Panc1 (cell line): ENCODE measurements at regions not wholly inside any gene's neighbourhood (a gene's known extent, or its start where the extent isn't known, plus 50 kb on each side); places are given as distances from the start of the nearest gene placed in this dataset.

Source experiments
- ATAC-seq: fragments of 200-7000 bp; cut with Tn5 transposase; 2 replicates; pipeline ENCODE4 v1.9.1; 2020; ENCODE audit warnings: mild to moderate bottlenecking, moderate library complexity
- BruUV-seq: library from RNA; stranded (reverse); fragments of 400-500 nt; replicated peaks from 2 replicates; lab custom pipeline; 2021; lab: Mats Ljungman, UMichigan
- CTCF ChIA-PET: fragments of 300-600 bp; sonication (Branson Sonifier 250); formaldehyde crosslinking; loops from one replicate; lab custom pipeline; 2022; ENCODE audit warnings: antibody characterized with exemption; lab: Charles Lee
- POLR2A ChIA-PET: fragments of 300-600 bp; sonication (Branson Sonifier 250); formaldehyde crosslinking; loops from one replicate; lab custom pipeline; 2022; ENCODE audit warnings: antibody characterized with exemption; lab: Charles Lee
- DNase-seq: peaks from one replicate; pipeline ENCODE4 v3.0.0-alpha.2; 2010; ENCODE audit warnings: low read depth, low spot score
- H3K27ac ChIP-seq: 2 replicates; pipeline ENCODE4 v1.5.1; 2011; ENCODE audit warnings: mild to moderate bottlenecking, low read length, inconsistent platforms
- H3K27me3 ChIP-seq: fragments of 200-500 bp; sonication (Bioruptor generic); 2 replicates; pipeline ENCODE4 v1.6.0; 2014; ENCODE audit warnings: low read length, inconsistent platforms; ENCODE audit not compliant: control insufficient read depth, insufficient read depth
- H3K36me3 ChIP-seq: fragments of 200-500 bp; sonication (Bioruptor generic); 2 replicates; pipeline ENCODE4 v1.5.1; 2014; ENCODE audit warnings: inconsistent platforms, mild to moderate bottlenecking, low read length, moderate library complexity; ENCODE audit not compliant: control insufficient read depth, insufficient read depth
- H3K4me1 ChIP-seq: 2 replicates; pipeline ENCODE4 v1.5.1; 2011; ENCODE audit warnings: inconsistent platforms, mild to moderate bottlenecking, low read length, moderate library complexity; ENCODE audit not compliant: control insufficient read depth, insufficient read depth
- H3K4me3 ChIP-seq, 2 experiments: 2 replicates each; pipeline ENCODE4 v1.5.1; 2011 to 2012; ENCODE audit warnings: low read depth in 2 of 2, low read length in 2 of 2, mild to moderate bottlenecking in 2 of 2, inconsistent platforms in 1 of 2, moderate library complexity in 1 of 2
- H3K9me3 ChIP-seq: fragments of 200-500 bp; sonication (Bioruptor generic); 2 replicates; pipeline ENCODE4 v1.5.1; 2014; ENCODE audit warnings: low read depth, mild to moderate bottlenecking, inconsistent platforms, low read length, moderate library complexity; ENCODE audit not compliant: control insufficient read depth, insufficient read depth
- CTCF ChIP-seq: fragments of 450-650 bp; IDR thresholded peaks from 2 replicates; pipeline ENCODE4 v1.5.1; 2017; ENCODE audit warnings: mild to moderate bottlenecking
- POLR2AphosphoS5 ChIP-seq: IDR thresholded peaks from 2 replicates; pipeline ENCODE4 v1.6.1; 2012; ENCODE audit warnings: mild to moderate bottlenecking, low read depth, low read length, moderate library complexity
- SIN3A ChIP-seq: IDR thresholded peaks from 2 replicates; pipeline ENCODE4 v1.6.1; 2012; ENCODE audit warnings: low read depth, mild to moderate bottlenecking, low read length, moderate library complexity, borderline replicate concordance; ENCODE audit not compliant: insufficient read depth
- TCF7L2 ChIP-seq: IDR thresholded peaks from 2 replicates; pipeline ENCODE4 v1.6.1; 2011; ENCODE audit warnings: mild to moderate bottlenecking, low read depth, low read length, inconsistent platforms
- in situ Hi-C: cut with HindIII; loops from 2 replicates; pipeline ENCODE4 v1.10.0; 2016; ENCODE audit warnings: low sequenced_read_pairs, low pct_unique_long_range_greater_than_20kb
- intact Hi-C: fragments of 100-400 bp; cut with micrococcal nuclease; formaldehyde crosslinking; loops from one replicate; pipeline ENCODE4 v1.10.0; 2022; ENCODE audit not compliant: unreplicated experiment
- TF ChIP-seq, protein P1 (sequence below), 2 experiments: IDR thresholded peaks; 2 replicates each; pipeline ENCODE4 v1.6.1; 2011 to 2012; ENCODE audit warnings: low read depth in 2 of 2, control low read depth in 1 of 2, low read length in 1 of 2, mild to moderate bottlenecking in 1 of 2, moderate library complexity in 1 of 2; ENCODE audit not compliant: insufficient read depth in 1 of 2

DNA sequence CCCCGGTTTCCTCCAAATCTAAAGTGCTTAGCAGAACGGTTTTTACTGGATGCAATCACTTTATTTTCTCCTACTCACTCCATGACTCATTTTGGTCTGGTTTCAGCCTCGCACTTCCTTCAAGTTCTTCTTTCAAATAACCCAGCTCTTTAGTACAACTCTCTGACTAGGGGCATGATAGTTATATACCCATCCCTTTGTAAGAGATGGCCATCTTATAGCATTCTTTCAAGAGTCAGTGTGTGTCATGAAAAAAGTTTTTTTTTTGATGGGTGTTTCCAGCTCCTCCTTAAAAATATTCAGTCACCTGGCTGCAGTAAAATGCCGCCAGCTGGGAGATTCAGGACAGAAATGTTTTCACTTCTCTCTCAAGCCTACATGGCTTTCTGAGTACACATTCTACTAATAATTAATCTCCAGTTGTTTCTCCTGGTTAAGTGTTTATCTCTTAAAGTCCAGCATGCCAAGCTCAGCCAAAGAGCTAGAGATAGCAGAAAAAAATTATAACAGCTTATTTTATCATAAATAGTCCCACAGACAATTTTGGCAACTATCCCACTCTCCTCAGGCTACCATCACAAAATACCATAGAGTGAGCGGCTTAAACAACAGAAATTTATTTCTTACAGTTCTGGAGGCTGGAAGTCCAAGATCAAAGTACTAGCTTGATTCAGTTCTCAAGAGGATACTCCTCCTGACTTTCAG is 139.3 kb downstream of the GASK1B start:
- intact Hi-C loops (no loop called here), in situ Hi-C loops (no loop called here)
- ChIA-PET CTCF (no interaction called here), POLR2A (no interaction called here)
- DNase-seq = no peak
- Histone ChIP-seq H3K27me3 (no peaks in the 10 kb centered on the region), H3K9me3 (no peaks in the 10 kb centered on the region), H3K4me3 (no peak overlapping the region), H3K4me1 (no peaks in the 10 kb centered on the region), H3K27ac (no peak overlapping the region), H3K36me3 (no peaks in the 10 kb centered on the region)
- no TSS peak for BruUV-seq
- TF ChIP-seq, protein P1, sequence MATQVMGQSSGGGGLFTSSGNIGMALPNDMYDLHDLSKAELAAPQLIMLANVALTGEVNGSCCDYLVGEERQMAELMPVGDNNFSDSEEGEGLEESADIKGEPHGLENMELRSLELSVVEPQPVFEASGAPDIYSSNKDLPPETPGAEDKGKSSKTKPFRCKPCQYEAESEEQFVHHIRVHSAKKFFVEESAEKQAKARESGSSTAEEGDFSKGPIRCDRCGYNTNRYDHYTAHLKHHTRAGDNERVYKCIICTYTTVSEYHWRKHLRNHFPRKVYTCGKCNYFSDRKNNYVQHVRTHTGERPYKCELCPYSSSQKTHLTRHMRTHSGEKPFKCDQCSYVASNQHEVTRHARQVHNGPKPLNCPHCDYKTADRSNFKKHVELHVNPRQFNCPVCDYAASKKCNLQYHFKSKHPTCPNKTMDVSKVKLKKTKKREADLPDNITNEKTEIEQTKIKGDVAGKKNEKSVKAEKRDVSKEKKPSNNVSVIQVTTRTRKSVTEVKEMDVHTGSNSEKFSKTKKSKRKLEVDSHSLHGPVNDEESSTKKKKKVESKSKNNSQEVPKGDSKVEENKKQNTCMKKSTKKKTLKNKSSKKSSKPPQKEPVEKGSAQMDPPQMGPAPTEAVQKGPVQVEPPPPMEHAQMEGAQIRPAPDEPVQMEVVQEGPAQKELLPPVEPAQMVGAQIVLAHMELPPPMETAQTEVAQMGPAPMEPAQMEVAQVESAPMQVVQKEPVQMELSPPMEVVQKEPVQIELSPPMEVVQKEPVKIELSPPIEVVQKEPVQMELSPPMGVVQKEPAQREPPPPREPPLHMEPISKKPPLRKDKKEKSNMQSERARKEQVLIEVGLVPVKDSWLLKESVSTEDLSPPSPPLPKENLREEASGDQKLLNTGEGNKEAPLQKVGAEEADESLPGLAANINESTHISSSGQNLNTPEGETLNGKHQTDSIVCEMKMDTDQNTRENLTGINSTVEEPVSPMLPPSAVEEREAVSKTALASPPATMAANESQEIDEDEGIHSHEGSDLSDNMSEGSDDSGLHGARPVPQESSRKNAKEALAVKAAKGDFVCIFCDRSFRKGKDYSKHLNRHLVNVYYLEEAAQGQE (IDR thresholded peaks at IDR 0.05; ENCODE audit: insufficient read depth in 1 of 2, low read depth in 2 of 2, low read length in 1 of 2) = no peak
- TF ChIP-seq POLR2AphosphoS5 (no peak), TCF7L2 (no peak), SIN3A (no peak), CTCF (no peak)
- no peak for ATAC-seq

DNA sequence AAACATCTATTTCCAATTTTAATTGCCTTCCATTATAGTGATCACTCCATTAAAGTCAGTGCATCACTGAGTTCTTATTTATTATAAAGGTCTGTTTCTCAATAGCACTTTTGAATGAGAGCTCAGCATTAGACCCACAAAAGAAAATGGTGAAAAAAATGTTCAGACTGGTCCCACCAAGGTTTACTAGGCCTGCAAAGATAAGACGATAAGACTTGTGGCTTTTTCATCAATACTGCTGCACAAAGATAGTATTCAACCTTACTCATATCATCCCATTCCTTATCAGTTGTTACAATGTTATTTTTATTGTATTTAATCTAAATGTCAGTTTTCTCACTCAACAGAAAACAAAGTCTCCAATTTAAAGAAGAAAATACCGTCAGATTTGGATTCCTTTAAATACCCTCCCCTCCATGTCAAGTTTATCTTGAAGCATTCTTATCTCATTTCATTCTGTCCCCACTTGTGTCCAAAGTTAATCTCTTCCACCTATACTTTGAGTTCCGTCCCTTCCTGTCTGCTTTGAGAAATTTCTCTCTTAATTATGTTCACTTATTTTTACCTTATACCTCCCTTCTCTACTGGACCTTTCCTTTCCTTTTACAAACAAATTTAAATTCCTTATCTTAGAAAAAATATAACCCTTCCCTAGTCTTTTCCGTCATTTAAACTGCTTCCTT is 140.0 kb downstream of the GASK1B start:
- H3K4me1 ChIP-seq = no peaks in the 10 kb centered on the region
- CTCF ChIA-PET = no interaction called here

More for the DNA sequence above, 140.0 kb downstream of the GASK1B start:
- Histone ChIP-seq H3K9me3 (no peaks in the 10 kb centered on the region), H3K36me3 (no peaks in the 10 kb centered on the region), H3K27me3 (no peaks in the 10 kb centered on the region), H3K4me3 (no peak overlapping the region), H3K27ac (no peak overlapping the region)
- DNase-seq (no peak), ATAC-seq (no peak)
- POLR2A ChIA-PET = no interaction called here
- no TSS peak for BruUV-seq
- no peak for TF ChIP-seq CTCF
- TF ChIP-seq, protein P1 (IDR thresholded peaks at IDR 0.05; ENCODE audit: insufficient read depth in 1 of 2, low read depth in 2 of 2, low read length in 1 of 2) = no peak
- TF ChIP-seq POLR2AphosphoS5 = no peak
- no peak for TF ChIP-seq TCF7L2
- no peak for TF ChIP-seq SIN3A
- in situ Hi-C loops = no loop called here
- intact Hi-C loops = no loop called here
